SIG-M5 (cell line): ENCODE measurements at regions not wholly inside any gene's neighbourhood (a gene's known extent, or its start where the extent isn't known, plus 50 kb on each side); places are given as distances from the start of the nearest gene placed in this dataset.

Source experiments
- DNase-seq: peaks from one replicate; lab custom pipeline; 2025; lab: John Stamatoyannopoulos, UW

- DNase-seq, result no peak
Observed at GRCh38 chr5:143464723-143465490, 61.4 kb upstream of the NR3C1 start.

- no peak for DNase-seq
Observed at GRCh38 chr5:143462431-143462830, 58.9 kb upstream of the NR3C1 start.

GRCh38 chr5:143459433-143459832 lies 55.9 kb upstream of the NR3C1 start:
- DNase-seq, result no peak

- DNase-seq, result no peak
Observed at GRCh38 chr5:143456952-143457547, 53.6 kb upstream of the NR3C1 start.

GRCh38 chr5:143454936-143455516 lies 51.5 kb upstream of the NR3C1 start:
- no peak for DNase-seq

- DNase-seq, result no peak
Observed at GRCh38 chr5:143453720-143454119, 50.2 kb upstream of the NR3C1 start.
